ENCODE measurements at regions not wholly inside any gene's neighbourhood (a gene's known extent, or its start where the extent isn't known, plus 50 kb on each side); places are given as distances from the start of the nearest gene placed in this dataset.

- ATAC-seq (ENCODE audit: insufficient read depth, low read depth): no peak
Observed at GRCh38 chr9:116051528-116051927, 102.1 kb upstream of the PAPPA start.

GRCh38 chr9:116055536-116055935 lies 98.1 kb upstream of the PAPPA start:
- H3K9me3 ChIP-seq (ENCODE audit: insufficient read depth, low read length, severe bottlenecking): no peaks in the 10 kb centered on the region
- no peak overlapping the region for H3K4me3 ChIP-seq (ENCODE audit: low read depth in 1 of 2, low read length in 2 of 2)
- no peaks in the 10 kb centered on the region for H3K79me2 ChIP-seq (ENCODE audit: insufficient read depth, low read length)
- no peaks in the 10 kb centered on the region for H3K36me3 ChIP-seq (ENCODE audit: insufficient read depth, low read length)
- no peaks in the 10 kb centered on the region for H3K4me1 ChIP-seq (ENCODE audit: insufficient read depth, low read length)
- H3K9ac ChIP-seq (ENCODE audit: low read depth, low read length): no peak overlapping the region
- no peaks in the 10 kb centered on the region for H4K20me1 ChIP-seq (ENCODE audit: insufficient read depth, low read length)
- no peak overlapping the region for H3K4me2 ChIP-seq (ENCODE audit: insufficient read depth, low read length)
- TF ChIP-seq EZH2 (IDR thresholded peaks at IDR 0.05; ENCODE audit: borderline replicate concordance, low read depth, low read length, severe bottlenecking) (no peak), CTCF (IDR thresholded peaks at IDR 0.05; ENCODE audit: borderline replicate concordance, extremely low read depth, low read length, poor library complexity, severe bottlenecking) (no peak)
- H3K27ac ChIP-seq (ENCODE audit: low read length): no peak overlapping the region
- ATAC-seq (ENCODE audit: insufficient read depth, low read depth) (no peak), DNase-seq (no peak)
- no peaks in the 10 kb centered on the region for H3K27me3 ChIP-seq (ENCODE audit: insufficient read depth, low read length, poor library complexity)
- no peak overlapping the region for H2AFZ ChIP-seq (ENCODE audit: low read depth, low read length)

More at GRCh38 chr9:116051528-116051927, 102.1 kb upstream of the PAPPA start:
- Histone ChIP-seq H3K36me3 (ENCODE audit: insufficient read depth, low read length) (no peaks in the 10 kb centered on the region), H4K20me1 (ENCODE audit: insufficient read depth, low read length) (no peaks in the 10 kb centered on the region), H3K9ac (ENCODE audit: low read depth, low read length) (no peak overlapping the region), H3K4me1 (ENCODE audit: insufficient read depth, low read length) (no peaks in the 10 kb centered on the region), H2AFZ (ENCODE audit: low read depth, low read length) (no peak overlapping the region), H3K27ac (ENCODE audit: low read length) (no peak overlapping the region), H3K27me3 (ENCODE audit: insufficient read depth, low read length, poor library complexity) (no peaks in the 10 kb centered on the region), H3K9me3 (ENCODE audit: insufficient read depth, low read length, severe bottlenecking) (no peaks in the 10 kb centered on the region), H3K4me3 (ENCODE audit: low read depth in 1 of 2, low read length in 2 of 2) (no peak overlapping the region), H3K4me2 (ENCODE audit: insufficient read depth, low read length) (no peak overlapping the region), H3K79me2 (ENCODE audit: insufficient read depth, low read length) (no peaks in the 10 kb centered on the region)
- TF ChIP-seq EZH2 (IDR thresholded peaks at IDR 0.05; ENCODE audit: borderline replicate concordance, low read depth, low read length, severe bottlenecking) (no peak), CTCF (IDR thresholded peaks at IDR 0.05; ENCODE audit: borderline replicate concordance, extremely low read depth, low read length, poor library complexity, severe bottlenecking) (no peak)
- DNase-seq: no peak

- H3K27ac ChIP-seq (ENCODE audit: low read length): no peak overlapping the region
- no peak overlapping the region for H3K9ac ChIP-seq (ENCODE audit: low read depth, low read length)
- DNase-seq: no peak
- H3K79me2 ChIP-seq (ENCODE audit: insufficient read depth, low read length): no peaks in the 10 kb centered on the region
- ATAC-seq (ENCODE audit: insufficient read depth, low read depth): no peak
- TF ChIP-seq CTCF (IDR thresholded peaks at IDR 0.05; ENCODE audit: borderline replicate concordance, extremely low read depth, low read length, poor library complexity, severe bottlenecking) (no peak), EZH2 (IDR thresholded peaks at IDR 0.05; ENCODE audit: borderline replicate concordance, low read depth, low read length, severe bottlenecking) (no peak)
- H3K27me3 ChIP-seq (ENCODE audit: insufficient read depth, low read length, poor library complexity): no peaks in the 10 kb centered on the region
- H3K4me2 ChIP-seq (ENCODE audit: insufficient read depth, low read length): no peak overlapping the region
- no peaks in the 10 kb centered on the region for H4K20me1 ChIP-seq (ENCODE audit: insufficient read depth, low read length)
- no peaks in the 10 kb centered on the region for H3K4me1 ChIP-seq (ENCODE audit: insufficient read depth, low read length)
- H3K36me3 ChIP-seq (ENCODE audit: insufficient read depth, low read length): no peaks in the 10 kb centered on the region
- no peaks in the 10 kb centered on the region for H3K9me3 ChIP-seq (ENCODE audit: insufficient read depth, low read length, severe bottlenecking)
- no peak overlapping the region for H2AFZ ChIP-seq (ENCODE audit: low read depth, low read length)
- H3K4me3 ChIP-seq (ENCODE audit: low read depth in 1 of 2, low read length in 2 of 2): no peak overlapping the region
Observed at GRCh38 chr9:116057371-116057770, 96.2 kb upstream of the PAPPA start.

DNA sequence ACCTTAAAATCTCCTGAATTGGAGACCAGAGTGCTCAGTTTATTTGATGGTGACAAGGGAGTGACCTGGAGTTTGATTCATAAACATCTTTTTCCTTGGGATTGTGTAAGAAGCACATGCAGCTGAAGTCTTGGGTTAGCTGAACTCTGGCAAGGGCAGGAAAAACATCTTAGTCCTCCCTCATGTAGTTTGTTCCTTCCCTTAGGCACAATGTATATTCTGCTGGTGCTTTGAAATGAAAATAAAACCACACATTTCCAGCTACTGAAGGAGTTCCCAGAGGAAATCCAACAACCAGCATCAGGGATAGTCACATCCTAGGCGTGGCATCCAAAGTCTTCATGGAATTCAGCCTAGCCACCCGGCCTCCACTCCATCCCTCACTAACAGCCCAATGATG lies 95.2 kb upstream of the PAPPA start:
- H3K27me3 ChIP-seq (ENCODE audit: insufficient read depth, low read length, poor library complexity): no peaks in the 10 kb centered on the region
- TF ChIP-seq EZH2 (IDR thresholded peaks at IDR 0.05; ENCODE audit: borderline replicate concordance, low read depth, low read length, severe bottlenecking): no peak
- TF ChIP-seq CTCF (IDR thresholded peaks at IDR 0.05; ENCODE audit: borderline replicate concordance, extremely low read depth, low read length, poor library complexity, severe bottlenecking): no peak

More for the DNA sequence above, 95.2 kb upstream of the PAPPA start:
- no peak for ATAC-seq (ENCODE audit: insufficient read depth, low read depth)
- Histone ChIP-seq H3K4me2 (ENCODE audit: insufficient read depth, low read length) (no peak overlapping the region), H3K36me3 (ENCODE audit: insufficient read depth, low read length) (no peaks in the 10 kb centered on the region), H4K20me1 (ENCODE audit: insufficient read depth, low read length) (no peaks in the 10 kb centered on the region), H3K79me2 (ENCODE audit: insufficient read depth, low read length) (no peaks in the 10 kb centered on the region), H3K27ac (ENCODE audit: low read length) (no peak overlapping the region), H3K9ac (ENCODE audit: low read depth, low read length) (no peak overlapping the region), H2AFZ (ENCODE audit: low read depth, low read length) (no peak overlapping the region), H3K4me1 (ENCODE audit: insufficient read depth, low read length) (no peaks in the 10 kb centered on the region), H3K4me3 (ENCODE audit: low read depth in 1 of 2, low read length in 2 of 2) (no peak overlapping the region), H3K9me3 (ENCODE audit: insufficient read depth, low read length, severe bottlenecking) (no peaks in the 10 kb centered on the region)
- no peak for DNase-seq

Measured in DND-41 (cell line).